ENCODE measurements at regions not wholly inside any gene's neighbourhood (a gene's known extent, or its start where the extent isn't known, plus 50 kb on each side); places are given as distances from the start of the nearest gene placed in this dataset.

DNA sequence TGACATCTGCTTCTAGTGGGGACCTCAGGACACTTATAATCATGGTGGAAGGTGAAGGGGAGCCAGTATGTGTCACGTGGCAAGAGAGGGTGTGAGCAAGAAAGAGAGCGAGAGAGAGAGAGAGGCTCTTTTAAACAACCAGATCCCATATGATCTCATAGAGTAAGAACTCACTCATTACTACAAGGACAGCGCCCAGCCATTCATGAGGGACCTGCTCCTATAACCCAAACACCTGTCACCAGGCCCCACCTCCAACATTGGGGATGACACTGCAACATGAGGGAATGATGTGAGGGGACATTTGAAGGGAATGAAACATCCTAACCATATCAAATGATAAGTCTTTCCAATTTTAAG lies 427.5 kb downstream of the EFNA5 start:
- BruUV-seq (replicated peaks) = no TSS peak
- DNase-seq = no peak
- H3K27me3 Mint-ChIP-seq (ENCODE audit: unreplicated experiment) = no peaks in the 10 kb centered on the region
- intact Hi-C loops (cut with micrococcal nuclease; ENCODE audit: unreplicated experiment) = no loop called here
- H3K9me3 Mint-ChIP-seq (ENCODE audit: low read depth, unreplicated experiment) = peaks cover 3% of the 10 kb centered on the region
- H3K36me3 Mint-ChIP-seq (ENCODE audit: insufficient read depth, unreplicated experiment) = no peaks in the 10 kb centered on the region
- H3K4me3 Mint-ChIP-seq (ENCODE audit: low read depth, unreplicated experiment) = no peak overlapping the region
- TF ChIP-seq CTCF (IDR thresholded peaks at IDR 0.05; ENCODE audit: unreplicated experiment) = no peak
- H3K27ac Mint-ChIP-seq (ENCODE audit: unreplicated experiment) = no peak overlapping the region
- CTCF ChIA-PET = interaction anchor here (0.7 kb wide), 1 partner anchor 26 kb away, joined by 4 read pairs; no protein-coding TSS in a partner anchor
- H3K4me1 Mint-ChIP-seq (ENCODE audit: low read depth, unreplicated experiment) = peaks cover 15% of the 10 kb centered on the region

GRCh38 chr5:107242411-107243219 lies 428.1 kb downstream of the EFNA5 start:
- CTCF ChIA-PET = interaction anchor here (0.7 kb wide), 1 partner anchor 26 kb away, joined by 4 read pairs; no protein-coding TSS in a partner anchor
- Mint-ChIP-seq H3K9me3 (ENCODE audit: low read depth, unreplicated experiment) (peaks cover 3% of the 10 kb centered on the region), H3K4me1 (ENCODE audit: low read depth, unreplicated experiment) (peaks cover 15% of the 10 kb centered on the region), H3K27me3 (ENCODE audit: unreplicated experiment) (no peaks in the 10 kb centered on the region), H3K4me3 (ENCODE audit: low read depth, unreplicated experiment) (no peak overlapping the region), H3K27ac (ENCODE audit: unreplicated experiment) (no peak overlapping the region), H3K36me3 (ENCODE audit: insufficient read depth, unreplicated experiment) (no peaks in the 10 kb centered on the region)
- TF ChIP-seq CTCF (IDR thresholded peaks at IDR 0.05; ENCODE audit: unreplicated experiment) = no peak
- no TSS peak for BruUV-seq (replicated peaks)
- intact Hi-C loops (cut with micrococcal nuclease; ENCODE audit: unreplicated experiment) = no loop called here
- no peak for DNase-seq

- Mint-ChIP-seq H3K36me3 (ENCODE audit: insufficient read depth, unreplicated experiment) (no peaks in the 10 kb centered on the region), H3K27ac (ENCODE audit: unreplicated experiment) (no peak overlapping the region), H3K4me3 (ENCODE audit: low read depth, unreplicated experiment) (no peak overlapping the region), H3K27me3 (ENCODE audit: unreplicated experiment) (no peaks in the 10 kb centered on the region), H3K4me1 (ENCODE audit: low read depth, unreplicated experiment) (peaks cover 15% of the 10 kb centered on the region), H3K9me3 (ENCODE audit: low read depth, unreplicated experiment) (peaks cover 3% of the 10 kb centered on the region)
- intact Hi-C loops (cut with micrococcal nuclease; ENCODE audit: unreplicated experiment) = no loop called here
- no peak for TF ChIP-seq CTCF (IDR thresholded peaks at IDR 0.05; ENCODE audit: unreplicated experiment)
- no peak for DNase-seq
- BruUV-seq (replicated peaks) = no TSS peak
- CTCF ChIA-PET = interaction anchor here (0.6 kb wide), 1 partner anchor 16 kb away, joined by 3 read pairs; no protein-coding TSS in a partner anchor
Observed at GRCh38 chr5:107241841-107242240, 428.9 kb downstream of the EFNA5 start.

- H3K4me1 Mint-ChIP-seq (ENCODE audit: low read depth, unreplicated experiment) = no peaks in the 10 kb centered on the region
- no peak for TF ChIP-seq CTCF (IDR thresholded peaks at IDR 0.05; ENCODE audit: unreplicated experiment)
- DNase-seq = no peak
- BruUV-seq (replicated peaks) = no TSS peak
- CTCF ChIA-PET = interaction anchor here (0.6 kb wide), 1 partner anchor 40 kb away, joined by 3 read pairs; no protein-coding TSS in a partner anchor
- H3K27ac Mint-ChIP-seq (ENCODE audit: unreplicated experiment) = no peak overlapping the region
- no peaks in the 10 kb centered on the region for H3K36me3 Mint-ChIP-seq (ENCODE audit: insufficient read depth, unreplicated experiment)
- no peaks in the 10 kb centered on the region for H3K27me3 Mint-ChIP-seq (ENCODE audit: unreplicated experiment)
- H3K4me3 Mint-ChIP-seq (ENCODE audit: low read depth, unreplicated experiment) = no peak overlapping the region
- H3K9me3 Mint-ChIP-seq (ENCODE audit: low read depth, unreplicated experiment) = peaks cover 3% of the 10 kb centered on the region
- intact Hi-C loops (cut with micrococcal nuclease; ENCODE audit: unreplicated experiment) = no loop called here
Observed at GRCh38 chr5:107235167-107235566, 435.6 kb downstream of the EFNA5 start.

Measured in Calu3 (cell line).